ENCODE measurements at regions not wholly inside any gene's neighbourhood (a gene's known extent, or its start where the extent isn't known, plus 50 kb on each side); places are given as distances from the start of the nearest gene placed in this dataset.
A peak's percentile ranks its signal among the peaks of the same experiment; 100 is the strongest.

- no peak overlapping the region for H3K4me3 Mint-ChIP-seq
- H3K27me3 ChIP-seq (ENCODE audit: control insufficient read depth, insufficient read depth, low read length, poor library complexity, severe bottlenecking) = no peaks in the 10 kb centered on the region
Observed at GRCh38 chr18:35868915-35869314, 103.6 kb upstream of the RMP24 start.

GRCh38 chr18:35871337-35871736 is 101.1 kb upstream of the RMP24 start:
- H3K9me3 ChIP-seq (ENCODE audit: control insufficient read depth, low read length) = peaks cover 13% of the 10 kb centered on the region
- no peak overlapping the region for H3K27ac ChIP-seq (ENCODE audit: low read depth, low read length)
- no peak for DNase-seq
- WGBS, 2 experiments (ENCODE audit: insufficient coverage in 1 of 2, insufficient read length in 1 of 2) = 87% methylated on average over 2 of the region's 2 CpGs; no CpG with 5 or more reads in 1 of the 2 experiments
- no peaks in the 10 kb centered on the region for H3K36me3 Mint-ChIP-seq (ENCODE audit: low read depth)
- H3K4me1 ChIP-seq (ENCODE audit: control insufficient read depth, insufficient read depth, low read length) = peaks cover 4% of the 10 kb centered on the region
- TF ChIP-seq CTCF (conservative IDR thresholded peaks at IDR 0.05) = no peak
- H3K9me3 Mint-ChIP-seq = no peaks in the 10 kb centered on the region
- H3K27me3 Mint-ChIP-seq (ENCODE audit: insufficient read depth) = no peaks in the 10 kb centered on the region
- H3K27ac Mint-ChIP-seq = no peak overlapping the region
- H3K9ac ChIP-seq (ENCODE audit: extremely low read depth, low read length, poor library complexity, severe bottlenecking) = no peak overlapping the region
- H3K36me3 ChIP-seq (ENCODE audit: control insufficient read depth, insufficient read depth, low read length) = no peaks in the 10 kb centered on the region
- H3K4me1 Mint-ChIP-seq = peaks cover 13% of the 10 kb centered on the region
- H3K27me3 ChIP-seq (ENCODE audit: control insufficient read depth, insufficient read depth, low read length, poor library complexity, severe bottlenecking) = no peaks in the 10 kb centered on the region
- no peak overlapping the region for H3K4me3 ChIP-seq (ENCODE audit: low read length)
- H3K4me3 Mint-ChIP-seq = no peak overlapping the region

More at GRCh38 chr18:35868915-35869314, 103.6 kb upstream of the RMP24 start:
- H3K27me3 Mint-ChIP-seq (ENCODE audit: insufficient read depth) = no peaks in the 10 kb centered on the region
- Histone ChIP-seq H3K9ac (ENCODE audit: extremely low read depth, low read length, poor library complexity, severe bottlenecking) (no peak overlapping the region), H3K9me3 (ENCODE audit: control insufficient read depth, low read length) (peaks cover 13% of the 10 kb centered on the region), H3K4me1 (ENCODE audit: control insufficient read depth, insufficient read depth, low read length) (no peaks in the 10 kb centered on the region), H3K27ac (ENCODE audit: low read depth, low read length) (no peak overlapping the region), H3K4me3 (ENCODE audit: low read length) (no peak overlapping the region), H3K36me3 (ENCODE audit: control insufficient read depth, insufficient read depth, low read length) (no peaks in the 10 kb centered on the region)
- H3K27ac Mint-ChIP-seq = no peak overlapping the region
- DNase-seq = no peak
- H3K9me3 Mint-ChIP-seq = no peaks in the 10 kb centered on the region
- H3K36me3 Mint-ChIP-seq (ENCODE audit: low read depth) = no peaks in the 10 kb centered on the region
- TF ChIP-seq CTCF (conservative IDR thresholded peaks at IDR 0.05) = no peak
- no peaks in the 10 kb centered on the region for H3K4me1 Mint-ChIP-seq

- no peak overlapping the region for H3K9ac ChIP-seq (ENCODE audit: extremely low read depth, low read length, poor library complexity, severe bottlenecking)
- H3K27me3 ChIP-seq (ENCODE audit: control insufficient read depth, insufficient read depth, low read length, poor library complexity, severe bottlenecking) = no peaks in the 10 kb centered on the region
- no peaks in the 10 kb centered on the region for H3K36me3 ChIP-seq (ENCODE audit: control insufficient read depth, insufficient read depth, low read length)
- WGBS, 2 experiments (ENCODE audit: insufficient coverage in 1 of 2, insufficient read length in 1 of 2) = 80% methylated on average over 1 of the region's 1 CpG; no CpG with 5 or more reads in 1 of the 2 experiments
- no peaks in the 10 kb centered on the region for H3K36me3 Mint-ChIP-seq (ENCODE audit: low read depth)
- H3K27ac Mint-ChIP-seq = no peak overlapping the region
- no peak for TF ChIP-seq CTCF (conservative IDR thresholded peaks at IDR 0.05)
- peak; percentile 37 for DNase-seq
- peaks cover 13% of the 10 kb centered on the region for H3K9me3 ChIP-seq (ENCODE audit: control insufficient read depth, low read length)
- H3K4me3 ChIP-seq (ENCODE audit: low read length) = no peak overlapping the region
- H3K27me3 Mint-ChIP-seq (ENCODE audit: insufficient read depth) = no peaks in the 10 kb centered on the region
- peaks cover 33% of the 10 kb centered on the region for H3K4me1 Mint-ChIP-seq
- H3K9me3 Mint-ChIP-seq = no peaks in the 10 kb centered on the region
- no peak overlapping the region for H3K4me3 Mint-ChIP-seq
- peaks cover 4% of the 10 kb centered on the region for H3K4me1 ChIP-seq (ENCODE audit: control insufficient read depth, insufficient read depth, low read length)
- no peak overlapping the region for H3K27ac ChIP-seq (ENCODE audit: low read depth, low read length)
Observed at GRCh38 chr18:35875566-35875965, 96.9 kb upstream of the RMP24 start.

Data from endodermal cell (in vitro differentiated cells).